ENCODE measurements at regions not wholly inside any gene's neighbourhood (a gene's known extent, or its start where the extent isn't known, plus 50 kb on each side); places are given as distances from the start of the nearest gene placed in this dataset.
A peak's percentile ranks its signal among the peaks of the same experiment; 100 is the strongest.

- Mint-ChIP-seq H3K36me3 (no peaks in the 10 kb centered on the region), H3K4me1 (ENCODE audit: unreplicated experiment) (peaks cover 4% of the 10 kb centered on the region), H3K4me3 (no peak overlapping the region), H3K27me3 (peaks cover 5% of the 10 kb centered on the region), H3K9me3 (no peaks in the 10 kb centered on the region), H3K27ac (no peak overlapping the region)
- TF ChIP-seq CTCF (conservative IDR thresholded peaks at IDR 0.05) = peak; percentile 60
- no peak for DNase-seq (ENCODE audit: extremely low spot score, unreplicated experiment)
Measured at GRCh38 chr1:177333936-177334595, 163.3 kb downstream of the BRINP2 start.
